ENCODE measurements at regions not wholly inside any gene's neighbourhood (a gene's known extent, or its start where the extent isn't known, plus 50 kb on each side); places are given as distances from the start of the nearest gene placed in this dataset.
"Not testable (repeated sequence)": the region's sequence is repeated elsewhere in the genome, so short reads cannot be mapped to it uniquely, and the experiment has no call there.

- DNase-seq (ENCODE audit: low read depth in 2 of 2), result no peak
Measured at GRCh38 chr1:95604771-95605170, 370.8 kb downstream of the RWDD3 start.

DNA sequence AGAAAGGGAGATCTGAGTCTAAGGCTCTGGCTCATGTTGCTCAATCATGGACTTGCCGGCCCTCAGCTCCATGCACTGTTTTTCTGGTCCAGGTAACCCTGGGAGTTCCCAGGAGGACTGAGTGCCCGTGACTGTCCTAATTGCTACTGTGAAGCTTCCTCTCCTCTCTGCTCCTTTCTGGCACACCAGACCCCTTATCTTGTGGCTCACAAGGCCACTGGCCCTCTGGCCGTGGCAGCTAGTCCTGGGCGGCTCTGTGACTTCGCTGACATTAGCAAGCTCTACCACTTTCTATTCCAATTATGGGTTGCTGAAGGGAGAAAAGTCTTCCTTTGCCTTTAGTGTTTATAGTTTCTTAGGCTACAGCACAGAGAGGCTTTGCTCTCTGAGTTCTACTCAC, 380.2 kb downstream of the RWDD3 start:
- DNase-seq (ENCODE audit: low read depth in 2 of 2), result no peak

GRCh38 chr1:95615421-95615820, 381.4 kb downstream of the RWDD3 start:
- DNase-seq (ENCODE audit: low read depth in 2 of 2), result no peak

DNA sequence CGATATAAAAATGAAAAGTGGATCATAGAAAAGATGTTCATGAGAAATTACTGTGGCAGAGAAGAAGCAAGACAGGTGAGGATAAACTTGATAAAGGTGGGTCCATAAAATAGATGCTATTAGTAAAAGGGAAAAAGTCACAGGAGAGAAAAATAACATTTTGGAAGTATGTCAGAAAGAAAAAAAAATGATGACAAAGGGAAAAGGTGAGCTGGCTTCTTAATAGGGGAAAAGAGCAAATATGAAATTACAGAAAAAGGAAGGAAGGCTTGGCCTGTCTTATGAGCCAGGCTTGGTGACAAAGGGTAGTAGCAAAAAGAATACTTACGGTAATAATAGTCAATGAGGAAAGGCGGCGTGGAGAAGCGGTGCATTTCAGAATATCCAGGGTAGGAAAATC, 386.1 kb downstream of the RWDD3 start:
- no peak for DNase-seq (ENCODE audit: low read depth in 2 of 2)

GRCh38 chr1:95622609-95623008, 388.6 kb downstream of the RWDD3 start:
- DNase-seq (ENCODE audit: low read depth in 2 of 2), result no peak

GRCh38 chr1:95625224-95625623, 391.2 kb downstream of the RWDD3 start:
- no peak for DNase-seq (ENCODE audit: low read depth in 2 of 2)

DNA sequence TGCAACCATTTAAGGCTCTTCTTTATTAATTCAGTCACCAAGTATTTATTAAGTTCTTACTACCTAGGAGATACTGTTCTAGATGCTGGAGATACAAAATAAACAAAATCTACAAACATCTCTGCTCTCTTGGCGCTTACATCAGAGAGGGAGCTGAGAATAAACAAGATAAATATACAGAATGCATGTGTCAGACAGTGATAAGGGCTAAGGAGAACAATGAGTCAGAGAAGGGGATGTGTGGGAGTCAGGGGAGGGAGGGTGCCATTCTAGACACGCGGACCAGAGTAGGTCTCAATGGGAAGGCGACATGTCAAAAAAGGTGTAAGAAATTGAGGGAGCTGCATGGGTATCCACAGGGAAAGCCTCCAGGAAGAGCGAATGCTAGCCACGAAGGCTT, 393.2 kb downstream of the RWDD3 start:
- DNase-seq (ENCODE audit: low read depth in 2 of 2), result no peak

DNA sequence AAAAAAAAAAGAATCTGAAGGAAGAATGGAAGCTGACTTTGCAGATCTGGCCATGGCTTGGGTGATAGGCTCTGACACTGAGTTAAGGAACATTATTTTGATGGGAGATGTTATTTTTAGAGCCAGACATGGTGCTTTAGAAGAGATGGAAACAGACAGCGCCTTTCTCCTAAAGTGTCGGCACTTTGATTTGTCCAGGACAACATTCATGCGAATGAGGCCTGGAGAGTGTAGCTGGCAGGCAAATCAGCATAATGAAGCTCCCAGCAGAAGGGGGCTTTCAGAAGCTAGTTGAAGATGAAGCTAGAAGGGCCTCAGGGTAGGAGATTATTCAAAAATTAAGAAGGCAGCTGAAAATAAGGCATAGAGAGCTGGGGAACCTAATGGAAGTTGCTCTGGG, 397.7 kb downstream of the RWDD3 start:
- no peak for DNase-seq (ENCODE audit: low read depth in 2 of 2)

- no peak for DNase-seq (ENCODE audit: low read depth in 2 of 2)
Measured at GRCh38 chr1:95635811-95636210, 401.8 kb downstream of the RWDD3 start.

DNA sequence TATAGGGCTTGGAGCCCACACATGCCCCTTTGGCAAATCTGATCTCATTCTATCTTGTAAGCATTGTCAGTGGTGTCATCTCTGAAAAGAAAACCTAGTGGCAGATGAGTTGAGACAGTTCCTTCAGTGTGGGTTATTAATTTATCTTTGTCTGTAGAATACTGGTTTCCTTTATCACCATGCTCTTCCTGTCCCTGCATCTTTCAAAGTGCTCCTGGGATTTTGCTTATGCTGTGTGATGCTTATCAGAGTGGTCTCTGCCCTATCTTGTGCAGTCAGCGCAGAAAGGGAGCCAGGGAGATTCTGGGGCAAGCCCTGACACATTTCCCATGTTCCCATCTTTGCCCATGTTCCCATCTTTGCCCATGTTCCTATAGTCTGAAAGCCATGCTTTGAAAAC, 402.9 kb downstream of the RWDD3 start:
- DNase-seq (ENCODE audit: low read depth in 2 of 2), result no peak

GRCh38 chr1:95640746-95641145, 406.7 kb downstream of the RWDD3 start:
- no peak for DNase-seq (ENCODE audit: low read depth in 2 of 2)

- no peak for DNase-seq (ENCODE audit: low read depth in 2 of 2)
Measured at GRCh38 chr1:95641386-95641785, 407.4 kb downstream of the RWDD3 start.

- no peak for DNase-seq (ENCODE audit: low read depth in 2 of 2)
Measured at GRCh38 chr1:95642035-95642434, 408.0 kb downstream of the RWDD3 start.

GRCh38 chr1:95643071-95643470, 409.1 kb downstream of the RWDD3 start:
- DNase-seq (ENCODE audit: low read depth in 2 of 2), result no peak

- DNase-seq (ENCODE audit: low read depth in 2 of 2), result not testable (repeated sequence)
Measured at GRCh38 chr1:95645126-95645525, 411.1 kb downstream of the RWDD3 start.

DNA sequence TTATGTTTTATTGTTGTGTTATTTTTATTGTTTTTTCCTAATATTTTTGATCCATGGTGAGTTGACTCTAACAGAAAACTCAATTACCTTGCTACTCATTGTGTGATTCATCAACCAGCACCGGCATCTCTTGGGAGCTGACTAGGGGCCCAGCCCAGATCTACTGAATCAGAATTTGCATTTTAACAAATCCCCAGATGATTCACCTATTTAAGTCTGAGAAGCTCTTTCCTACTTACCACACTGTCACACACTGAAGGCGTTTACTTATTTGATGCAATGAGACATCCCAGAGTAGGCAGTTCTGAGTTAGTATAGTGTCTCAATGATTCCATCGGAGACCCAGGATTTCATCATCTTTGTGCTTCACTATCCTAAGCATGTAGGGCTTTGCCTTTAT, 416.6 kb downstream of the RWDD3 start:
- no peak for DNase-seq (ENCODE audit: low read depth in 2 of 2)

- no peak for DNase-seq (ENCODE audit: low read depth in 2 of 2)
Measured at GRCh38 chr1:95652423-95652965, 418.5 kb downstream of the RWDD3 start.

GRCh38 chr1:95653618-95654017, 419.6 kb downstream of the RWDD3 start:
- no peak for DNase-seq (ENCODE audit: low read depth in 2 of 2)

DNA sequence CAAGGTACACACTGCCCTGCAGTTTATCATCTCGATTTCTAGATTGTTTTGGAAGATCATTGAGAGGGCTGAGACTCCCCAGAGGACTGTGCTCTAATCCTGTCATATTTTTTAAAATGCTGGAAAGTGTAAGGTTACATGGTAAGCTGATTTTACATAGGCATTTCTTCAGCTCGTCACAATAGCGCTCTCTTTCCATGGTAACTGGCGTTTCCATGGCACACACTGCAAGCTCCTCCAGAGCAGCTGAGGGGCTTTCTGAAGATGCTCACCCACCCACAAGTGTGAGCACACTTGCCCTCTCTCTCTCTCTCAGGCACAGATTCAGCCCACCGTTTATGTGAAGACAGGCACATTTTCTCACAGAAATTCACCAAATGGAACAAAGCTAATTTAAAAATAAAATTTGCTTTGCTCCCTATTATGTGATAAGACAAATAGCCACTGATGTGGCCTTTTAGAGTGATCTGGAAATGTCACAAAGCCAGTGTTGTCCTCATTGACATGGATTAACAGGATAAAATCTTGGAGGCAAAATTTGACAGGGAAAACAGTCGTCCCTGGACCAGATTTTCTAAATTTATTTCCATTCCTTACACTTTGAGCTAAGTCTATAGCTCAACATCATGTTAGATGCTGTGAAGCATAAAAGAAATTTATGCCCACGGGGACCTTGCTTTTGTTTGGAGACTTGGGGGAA, 421.5 kb downstream of the RWDD3 start:
- DNase-seq (ENCODE audit: low read depth in 2 of 2), result no peak

- DNase-seq (ENCODE audit: low read depth in 2 of 2), result no peak
Measured at GRCh38 chr1:95657248-95657647, 423.2 kb downstream of the RWDD3 start.

- no peak for DNase-seq (ENCODE audit: low read depth in 2 of 2)
Measured at GRCh38 chr1:95659166-95659565, 425.2 kb downstream of the RWDD3 start.

- DNase-seq (ENCODE audit: low read depth in 2 of 2), result no peak
Measured at GRCh38 chr1:95659588-95659987, 425.6 kb downstream of the RWDD3 start.

GRCh38 chr1:95660736-95661135, 426.7 kb downstream of the RWDD3 start:
- no peak for DNase-seq (ENCODE audit: low read depth in 2 of 2)

DNA sequence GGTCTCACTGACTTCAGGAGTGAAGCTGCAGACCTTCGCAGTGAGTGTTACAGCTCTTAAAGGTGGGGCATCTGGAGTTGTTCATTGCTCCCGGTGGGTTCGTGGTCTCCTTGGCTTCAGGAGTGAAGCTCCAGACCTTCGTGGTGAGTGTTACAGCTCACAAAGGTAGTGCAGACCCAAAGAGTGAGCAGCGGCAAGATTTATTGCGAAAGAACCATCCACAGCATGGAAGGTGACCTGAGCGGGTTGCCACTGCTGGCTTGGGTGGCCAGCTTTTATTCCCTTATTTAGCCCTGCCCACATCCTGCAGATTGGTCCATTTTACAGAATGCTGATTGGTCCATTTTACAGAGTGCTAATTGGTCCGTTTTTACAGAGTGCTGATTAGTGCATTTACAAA, 429.5 kb downstream of the RWDD3 start:
- not testable (repeated sequence) for DNase-seq (ENCODE audit: low read depth in 2 of 2)
